Dendritic cell treated with granulocyte-macrophage colony-stimulating factor and Interleukin-4, amounts not matched to agents 40 ng/mL and 50 ng/mL, for 4 days (primary cell): ENCODE measurements at regions not wholly inside any gene's neighbourhood (a gene's known extent, or its start where the extent isn't known, plus 50 kb on each side); places are given as distances from the start of the nearest gene placed in this dataset.

ENCODE experiments used
- H3K27ac Mint-ChIP-seq: one replicate; pipeline ENCODE4 v1.8.0; 2022; ENCODE audit warnings: mild to moderate bottlenecking, mixed read lengths
- H3K27me3 Mint-ChIP-seq: one replicate; pipeline ENCODE4 v1.8.0; 2022; ENCODE audit warnings: mild to moderate bottlenecking, mixed read lengths
- H3K36me3 Mint-ChIP-seq: one replicate; pipeline ENCODE4 v1.8.0; 2022; ENCODE audit warnings: low read depth, mixed read lengths
- H3K4me1 Mint-ChIP-seq: one replicate; pipeline ENCODE4 v1.8.0; 2022; ENCODE audit warnings: low read depth, mixed read lengths
- H3K4me3 Mint-ChIP-seq: one replicate; pipeline ENCODE4 v1.8.0; 2022; ENCODE audit warnings: mild to moderate bottlenecking, moderate library complexity, mixed read lengths
- H3K9me3 Mint-ChIP-seq: one replicate; pipeline ENCODE4 v1.8.0; 2022; ENCODE audit warnings: mixed read lengths
- intact Hi-C: fragments of 100-400 bp; cut with micrococcal nuclease; formaldehyde crosslinking; loops from one replicate; pipeline ENCODE4 v1.15.0; 2022

DNA sequence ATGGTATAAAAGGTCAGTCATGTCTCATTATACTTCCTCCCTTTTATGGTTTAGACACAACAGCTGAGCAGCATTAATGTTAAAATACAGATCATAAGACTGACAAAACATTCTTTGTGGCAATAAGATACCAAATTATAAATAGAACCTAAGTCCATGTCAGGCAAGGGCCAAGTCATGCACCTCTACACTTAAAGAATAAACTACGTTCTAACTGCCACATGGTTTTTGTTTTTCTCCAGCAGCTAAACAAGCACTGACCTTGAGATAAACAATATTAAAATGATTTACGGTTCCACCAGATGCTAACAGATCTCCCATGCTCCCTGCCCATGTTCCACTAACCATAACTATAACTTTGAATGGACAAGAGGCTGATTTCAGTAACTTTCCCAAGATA, 368.6 kb upstream of the TFPI start:
- intact Hi-C loops, result no loop called here
- Mint-ChIP-seq H3K27me3 (no peaks in the 10 kb centered on the region), H3K9me3 (no peaks in the 10 kb centered on the region), H3K36me3 (no peaks in the 10 kb centered on the region), H3K4me3 (no peak overlapping the region), H3K4me1 (no peaks in the 10 kb centered on the region), H3K27ac (no peak overlapping the region)

DNA sequence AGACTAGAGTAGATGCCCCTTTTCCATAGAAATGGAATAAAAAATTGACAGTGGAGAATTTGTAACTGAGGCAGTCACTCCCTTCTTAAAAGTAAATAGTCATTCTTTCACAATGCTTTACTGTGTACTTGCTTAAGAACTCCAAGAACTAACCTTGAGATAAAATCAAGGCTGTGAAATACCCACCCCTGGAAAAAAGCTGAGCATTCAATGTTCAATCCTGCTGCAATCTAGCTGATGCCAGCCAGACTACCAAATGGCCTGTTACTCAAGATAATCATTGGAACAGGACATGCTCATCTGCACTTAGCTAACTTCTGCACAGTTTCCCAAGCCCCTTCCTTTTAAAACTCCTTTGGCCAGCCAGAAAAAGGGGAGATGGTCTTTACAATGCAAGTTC, 367.4 kb upstream of the GULP1 start:
- no peaks in the 10 kb centered on the region for H3K4me1 Mint-ChIP-seq
- H3K9me3 Mint-ChIP-seq, result no peaks in the 10 kb centered on the region
- H3K4me3 Mint-ChIP-seq, result no peak overlapping the region
- H3K36me3 Mint-ChIP-seq, result no peaks in the 10 kb centered on the region
- no peak overlapping the region for H3K27ac Mint-ChIP-seq
- H3K27me3 Mint-ChIP-seq, result no peaks in the 10 kb centered on the region
- intact Hi-C loops, result no loop called here

GRCh38 chr2:187934236-187934635, 357.4 kb upstream of the GULP1 start:
- intact Hi-C loops, result no loop called here
- Mint-ChIP-seq H3K27ac (no peak overlapping the region), H3K27me3 (no peaks in the 10 kb centered on the region), H3K9me3 (peaks cover 19% of the 10 kb centered on the region), H3K4me3 (no peak overlapping the region), H3K4me1 (no peaks in the 10 kb centered on the region), H3K36me3 (no peaks in the 10 kb centered on the region)

DNA sequence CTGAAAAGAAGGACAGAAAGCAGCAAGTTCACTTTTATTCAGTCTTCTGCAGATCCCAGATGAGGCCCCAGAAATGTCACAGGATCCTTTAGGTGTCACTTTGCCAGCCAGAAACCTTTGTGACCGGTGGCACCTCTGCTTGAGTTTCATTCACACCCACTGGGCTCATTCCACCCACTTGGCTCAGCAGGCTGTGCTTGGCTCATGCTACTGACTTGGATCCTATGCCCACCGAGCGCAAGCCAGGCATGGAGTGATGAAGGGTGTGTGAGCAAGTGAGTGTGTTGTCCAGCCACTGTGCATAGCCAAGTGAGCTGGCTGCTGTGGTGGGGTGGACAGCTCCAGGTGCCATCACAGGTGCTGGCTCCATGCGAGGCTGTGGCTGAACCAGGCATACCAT, 357.0 kb upstream of the GULP1 start:
- intact Hi-C loops, result no loop called here
- no peaks in the 10 kb centered on the region for H3K27me3 Mint-ChIP-seq

GRCh38 chr2:187935126-187935525, 356.5 kb upstream of the GULP1 start:
- no peak overlapping the region for H3K4me3 Mint-ChIP-seq
- H3K4me1 Mint-ChIP-seq, result no peaks in the 10 kb centered on the region
- no peaks in the 10 kb centered on the region for H3K27me3 Mint-ChIP-seq
- H3K9me3 Mint-ChIP-seq, result peaks cover 19% of the 10 kb centered on the region
- intact Hi-C loops, result no loop called here
- no peaks in the 10 kb centered on the region for H3K36me3 Mint-ChIP-seq
- no peak overlapping the region for H3K27ac Mint-ChIP-seq

More for the DNA sequence above, 357.0 kb upstream of the GULP1 start:
- Mint-ChIP-seq H3K27ac (no peak overlapping the region), H3K4me1 (no peaks in the 10 kb centered on the region), H3K36me3 (no peaks in the 10 kb centered on the region), H3K4me3 (no peak overlapping the region), H3K9me3 (peaks cover 19% of the 10 kb centered on the region)

- H3K27ac Mint-ChIP-seq, result no peak overlapping the region
- H3K9me3 Mint-ChIP-seq, result peaks cover 19% of the 10 kb centered on the region
- H3K4me3 Mint-ChIP-seq, result no peak overlapping the region
- H3K36me3 Mint-ChIP-seq, result no peaks in the 10 kb centered on the region
- intact Hi-C loops, result no loop called here
- no peaks in the 10 kb centered on the region for H3K27me3 Mint-ChIP-seq
- H3K4me1 Mint-ChIP-seq, result no peaks in the 10 kb centered on the region
Measured at GRCh38 chr2:187936228-187936627, 355.4 kb upstream of the GULP1 start.

DNA sequence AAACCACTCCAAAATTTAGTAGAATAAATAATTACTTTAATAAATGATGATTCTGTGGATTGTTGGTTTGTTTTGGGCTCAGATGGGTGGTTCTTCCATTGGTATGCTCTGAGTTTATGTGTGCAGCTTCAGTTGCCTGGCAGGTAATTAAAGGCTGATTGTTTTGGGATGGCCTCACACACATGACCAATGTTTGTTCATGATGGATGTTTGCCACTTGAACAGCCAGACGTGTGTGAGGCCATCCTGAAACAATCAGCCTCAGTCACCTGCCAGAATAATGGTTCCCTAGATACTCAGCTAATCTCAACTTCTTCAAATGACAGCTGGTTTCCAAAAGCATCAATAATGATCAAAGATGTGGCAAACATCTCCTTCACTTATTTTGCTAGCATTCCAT, 352.5 kb upstream of the GULP1 start:
- H3K27ac Mint-ChIP-seq, result no peak overlapping the region
- intact Hi-C loops, result no loop called here
- H3K9me3 Mint-ChIP-seq, result peaks cover 1% of the 10 kb centered on the region
- no peaks in the 10 kb centered on the region for H3K4me1 Mint-ChIP-seq
- no peaks in the 10 kb centered on the region for H3K36me3 Mint-ChIP-seq
- no peaks in the 10 kb centered on the region for H3K27me3 Mint-ChIP-seq
- no peak overlapping the region for H3K4me3 Mint-ChIP-seq

DNA sequence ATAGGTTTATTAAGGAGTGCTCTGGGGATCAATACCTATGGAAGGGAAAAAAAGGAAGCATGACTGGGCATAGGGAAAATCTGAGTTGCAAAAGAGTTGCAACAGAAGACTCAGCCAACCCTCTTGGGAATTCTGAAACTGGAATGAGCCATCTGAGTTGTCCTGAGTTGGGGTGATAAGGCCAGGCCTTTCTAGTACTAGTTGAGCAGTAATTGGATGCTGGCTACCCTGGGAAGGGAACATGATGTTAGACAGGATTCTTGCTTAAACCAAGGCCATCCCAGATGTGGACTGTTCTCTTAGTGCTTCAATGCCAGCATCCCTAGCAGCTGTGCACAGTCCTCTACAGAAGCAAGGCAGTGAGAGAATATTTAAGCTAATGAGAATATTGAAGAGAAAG, 348.8 kb upstream of the GULP1 start:
- Mint-ChIP-seq H3K27ac (no peak overlapping the region), H3K4me3 (no peak overlapping the region), H3K4me1 (no peaks in the 10 kb centered on the region), H3K9me3 (no peaks in the 10 kb centered on the region), H3K36me3 (no peaks in the 10 kb centered on the region), H3K27me3 (no peaks in the 10 kb centered on the region)
- intact Hi-C loops, result no loop called here

DNA sequence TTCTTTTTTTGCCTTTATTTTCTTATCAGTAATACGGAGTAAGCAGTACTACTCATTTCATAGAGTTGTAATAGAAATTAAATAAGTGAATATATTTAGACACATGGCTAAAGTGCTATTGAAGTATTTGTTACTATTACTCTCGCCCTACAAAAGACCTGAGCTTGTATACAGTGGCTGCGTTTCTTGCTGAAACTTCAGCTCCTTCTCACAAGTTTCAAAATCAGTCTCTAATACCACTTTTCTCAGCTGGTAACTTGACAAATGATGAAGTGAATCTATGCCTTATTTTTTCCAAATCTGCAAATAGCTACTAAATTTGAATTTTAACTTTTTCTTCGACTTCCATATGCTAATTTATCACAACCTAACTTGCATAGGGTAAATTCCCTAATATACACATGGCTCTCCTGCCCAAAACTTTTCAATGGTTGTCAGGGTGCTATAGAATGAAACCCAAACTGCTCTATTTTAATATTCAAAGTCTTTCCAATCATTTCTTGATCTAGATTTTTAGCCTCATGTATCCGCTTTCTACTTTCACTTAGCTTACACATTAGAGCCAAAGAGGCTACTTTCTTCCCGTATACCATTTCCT, 347.8 kb upstream of the GULP1 start:
- no peaks in the 10 kb centered on the region for H3K36me3 Mint-ChIP-seq
- H3K9me3 Mint-ChIP-seq, result no peaks in the 10 kb centered on the region
- no peak overlapping the region for H3K27ac Mint-ChIP-seq
- intact Hi-C loops, result no loop called here
- no peak overlapping the region for H3K4me3 Mint-ChIP-seq
- no peaks in the 10 kb centered on the region for H3K4me1 Mint-ChIP-seq
- H3K27me3 Mint-ChIP-seq, result no peaks in the 10 kb centered on the region

GRCh38 chr2:187949859-187950258, 341.8 kb upstream of the GULP1 start:
- peaks cover 22% of the 10 kb centered on the region for H3K9me3 Mint-ChIP-seq
- intact Hi-C loops, result no loop called here
- no peak overlapping the region for H3K27ac Mint-ChIP-seq
- no peaks in the 10 kb centered on the region for H3K27me3 Mint-ChIP-seq
- H3K4me3 Mint-ChIP-seq, result no peak overlapping the region
- H3K4me1 Mint-ChIP-seq, result no peaks in the 10 kb centered on the region
- no peaks in the 10 kb centered on the region for H3K36me3 Mint-ChIP-seq

- intact Hi-C loops, result no loop called here
- H3K27me3 Mint-ChIP-seq, result no peaks in the 10 kb centered on the region
- H3K27ac Mint-ChIP-seq, result no peak overlapping the region
- no peak overlapping the region for H3K4me3 Mint-ChIP-seq
- H3K9me3 Mint-ChIP-seq, result peaks cover 22% of the 10 kb centered on the region
- H3K4me1 Mint-ChIP-seq, result no peaks in the 10 kb centered on the region
- no peaks in the 10 kb centered on the region for H3K36me3 Mint-ChIP-seq
Measured at GRCh38 chr2:187951470-187952218, 340.0 kb upstream of the GULP1 start.

DNA sequence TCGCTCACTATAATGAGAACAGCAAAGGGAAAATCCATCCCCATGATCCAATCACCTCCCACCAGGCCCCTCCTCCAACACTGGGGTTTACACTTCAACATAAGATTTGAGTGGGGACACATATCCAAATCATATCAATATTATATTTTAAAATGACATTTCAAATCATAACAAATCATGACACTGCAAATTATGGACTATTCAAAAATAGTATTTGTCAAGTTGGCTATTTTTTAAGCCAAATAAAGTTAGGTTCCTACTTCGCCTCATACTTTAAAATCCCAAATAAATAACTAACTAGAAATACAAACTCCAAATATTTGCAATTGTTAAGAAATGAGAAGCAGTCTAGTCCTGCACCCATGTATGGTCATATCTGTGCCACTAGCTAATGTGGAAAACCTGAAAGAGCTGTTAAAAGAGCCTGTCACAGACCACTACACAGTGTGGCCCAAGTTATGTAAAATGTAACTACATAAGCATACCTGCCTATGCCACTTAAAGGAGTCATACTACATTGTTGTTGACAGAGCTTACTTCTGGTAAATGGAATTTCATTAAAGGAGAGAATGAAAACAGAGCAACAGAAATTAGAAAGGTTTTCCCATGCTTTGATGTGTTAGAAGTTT, 334.7 kb upstream of the GULP1 start:
- peaks cover 9% of the 10 kb centered on the region for H3K9me3 Mint-ChIP-seq
- intact Hi-C loops, result no loop called here
- H3K27ac Mint-ChIP-seq, result no peak overlapping the region
- no peaks in the 10 kb centered on the region for H3K36me3 Mint-ChIP-seq
- H3K4me3 Mint-ChIP-seq, result no peak overlapping the region
- H3K4me1 Mint-ChIP-seq, result peaks cover 10% of the 10 kb centered on the region
- peaks cover 2% of the 10 kb centered on the region for H3K27me3 Mint-ChIP-seq

DNA sequence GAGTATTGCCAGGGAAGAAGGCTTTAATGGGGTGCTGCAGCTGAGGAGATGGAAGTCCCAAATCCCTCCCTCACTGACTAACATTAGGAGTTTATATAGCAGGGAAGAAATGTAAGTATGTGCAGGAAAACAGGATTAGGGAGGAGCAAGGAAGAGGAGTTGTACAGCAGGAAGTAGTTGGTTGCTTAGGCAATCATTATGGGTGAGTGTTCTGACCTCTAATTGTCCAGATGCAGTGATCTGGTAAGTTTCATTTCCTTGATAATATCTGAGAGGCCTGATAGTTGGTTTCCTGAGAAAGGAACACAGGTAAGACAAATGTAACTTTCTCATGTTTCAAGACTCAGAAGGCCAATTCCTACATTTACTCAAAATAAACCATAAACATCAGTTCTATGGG, 331.9 kb upstream of the GULP1 start:
- Mint-ChIP-seq H3K4me3 (no peak overlapping the region), H3K4me1 (peaks cover 10% of the 10 kb centered on the region), H3K36me3 (no peaks in the 10 kb centered on the region), H3K27ac (no peak overlapping the region), H3K27me3 (peaks cover 4% of the 10 kb centered on the region), H3K9me3 (peaks cover 9% of the 10 kb centered on the region)
- intact Hi-C loops, result no loop called here

- intact Hi-C loops, result no loop called here
- H3K4me1 Mint-ChIP-seq, result peaks cover 10% of the 10 kb centered on the region
- H3K27ac Mint-ChIP-seq, result no peak overlapping the region
- no peak overlapping the region for H3K4me3 Mint-ChIP-seq
- peaks cover 9% of the 10 kb centered on the region for H3K9me3 Mint-ChIP-seq
- H3K27me3 Mint-ChIP-seq, result peaks cover 4% of the 10 kb centered on the region
- H3K36me3 Mint-ChIP-seq, result no peaks in the 10 kb centered on the region
Measured at GRCh38 chr2:187962538-187962937, 329.1 kb upstream of the GULP1 start.
